RWPE1 (cell line): ENCODE measurements at regions not wholly inside any gene's neighbourhood (a gene's known extent, or its start where the extent isn't known, plus 50 kb on each side); places are given as distances from the start of the nearest gene placed in this dataset.

Experiments used
- CTCF ChIA-PET: fragments of 350-600 bp; sonication (Branson Sonifier 250); formaldehyde crosslinking; extraction: SDS; loops from one replicate; lab custom pipeline; 2021; lab: Yijun Ruan, JAX
- POLR2A ChIA-PET: fragments of 400-600 bp; formaldehyde crosslinking; extraction: SDS; loops from one replicate; lab custom pipeline; 2020; ENCODE audit warnings: antibody characterized with exemption; ENCODE audit not compliant: low non-redundant PET; lab: Yijun Ruan, JAX
- DNase-seq: peaks from one replicate; pipeline ENCODE4 v3.0.0; 2012; ENCODE audit warnings: low spot score
- H3K27ac ChIP-seq: fragments of 450-650 bp; 2 replicates; pipeline ENCODE4 v1.5.1; 2017
- CTCF ChIP-seq: fragments of 450-650 bp; conservative IDR thresholded peaks from 2 replicates; pipeline ENCODE4 v1.5.1; 2017; ENCODE audit warnings: low read depth, mild to moderate bottlenecking

- peak; percentile 16 for DNase-seq
- H3K27ac ChIP-seq, result no peak overlapping the region
- CTCF ChIA-PET, result no interaction called here
- TF ChIP-seq CTCF, result no peak
- POLR2A ChIA-PET, result no interaction called here
Observed at GRCh38 chr2:8447610-8448221, 234.1 kb upstream of the ID2 start.

GRCh38 chr2:8448824-8449556 is 232.9 kb upstream of the ID2 start:
- POLR2A ChIA-PET, result no interaction called here
- no peak for TF ChIP-seq CTCF
- DNase-seq, result no peak
- CTCF ChIA-PET, result no interaction called here
- H3K27ac ChIP-seq, result no peak overlapping the region

- ChIA-PET CTCF (no interaction called here), POLR2A (no interaction called here)
- H3K27ac ChIP-seq, result no peak overlapping the region
- TF ChIP-seq CTCF, result no peak
- DNase-seq, result no peak
Observed at GRCh38 chr2:8451273-8451672, 230.6 kb upstream of the ID2 start.

GRCh38 chr2:8452296-8452695 is 229.6 kb upstream of the ID2 start:
- CTCF ChIA-PET, result no interaction called here
- TF ChIP-seq CTCF, result no peak
- no peak overlapping the region for H3K27ac ChIP-seq
- no peak for DNase-seq
- POLR2A ChIA-PET, result no interaction called here

- ChIA-PET CTCF (no interaction called here), POLR2A (no interaction called here)
- H3K27ac ChIP-seq, result no peak overlapping the region
- TF ChIP-seq CTCF, result no peak
- no peak for DNase-seq
Observed at GRCh38 chr2:8452979-8453903, 228.6 kb upstream of the ID2 start.

- H3K27ac ChIP-seq, result no peak overlapping the region
- ChIA-PET CTCF (no interaction called here), POLR2A (no interaction called here)
- no peak for TF ChIP-seq CTCF
- DNase-seq, result no peak
Observed at GRCh38 chr2:8453904-8454302, 228.0 kb upstream of the ID2 start.
